HL-60/S4 treated with retinoic acid at 250 ng/mL for 4 days and 3 days (cell line): ENCODE measurements at regions not wholly inside any gene's neighbourhood (a gene's known extent, or its start where the extent isn't known, plus 50 kb on each side); places are given as distances from the start of the nearest gene placed in this dataset.
"Not testable (repeated sequence)": the region's sequence is repeated elsewhere in the genome, so short reads cannot be mapped to it uniquely, and the experiment has no call there.

Experiments
- in situ Hi-C: fragments of 300-500 bp; cut with MboI; formaldehyde crosslinking; loops from 2 replicates; pipeline ENCODE4 v1.7.0; 2022; ENCODE audit warnings: low sequenced_read_pairs

GRCh38 chr14:65153101-65153500 lies 50.8 kb upstream of the MAX start:
- in situ Hi-C loops: loop anchor here (25.0 kb wide), 1 partner anchor 809 kb away; no protein-coding TSS in a partner anchor

GRCh38 chr14:65156568-65157366 lies 54.5 kb upstream of the MAX start:
- in situ Hi-C loops: loop anchor here (25.0 kb wide), 1 partner anchor 806 kb away; no protein-coding TSS in a partner anchor

GRCh38 chr14:65159281-65160062 lies 57.2 kb upstream of the MAX start:
- in situ Hi-C loops: loop anchor here (25.0 kb wide), 1 partner anchor 803 kb away; no protein-coding TSS in a partner anchor

GRCh38 chr14:65160091-65160490 lies 57.8 kb upstream of the MAX start:
- in situ Hi-C loops: loop anchor here (25.0 kb wide), 1 partner anchor 802 kb away; no protein-coding TSS in a partner anchor

- in situ Hi-C loops: loop anchor here (25.0 kb wide), 1 partner anchor 800 kb away; no protein-coding TSS in a partner anchor
These were observed 59.7 kb upstream of the MAX start for GRCh38 chr14:65162031-65162430.

GRCh38 chr14:65164068-65164824 lies 61.9 kb upstream of the MAX start:
- in situ Hi-C loops: loop anchor here (25.0 kb wide), 1 partner anchor 798 kb away; no protein-coding TSS in a partner anchor

- in situ Hi-C loops: loop anchor here (25.0 kb wide), 1 partner anchor 798 kb away; no protein-coding TSS in a partner anchor
These were observed 62.5 kb upstream of the MAX start for GRCh38 chr14:65164825-65165135.

- in situ Hi-C loops: loop anchor here (25.0 kb wide), 1 partner anchor 795 kb away; no protein-coding TSS in a partner anchor
These were observed 64.8 kb upstream of the MAX start for GRCh38 chr14:65167072-65167645.

GRCh38 chr14:65168840-65169239 lies 66.5 kb upstream of the MAX start:
- in situ Hi-C loops: loop anchor here (25.0 kb wide), 1 partner anchor 793 kb away; no protein-coding TSS in a partner anchor

GRCh38 chr14:65169351-65169750 lies 67.0 kb upstream of the MAX start:
- in situ Hi-C loops: loop anchor here (25.0 kb wide), 1 partner anchor 793 kb away; no protein-coding TSS in a partner anchor

- in situ Hi-C loops: loop anchor here (25.0 kb wide), 1 partner anchor 792 kb away; no protein-coding TSS in a partner anchor
These were observed 68.0 kb upstream of the MAX start for GRCh38 chr14:65170318-65170717.

GRCh38 chr14:65170768-65171507 lies 68.6 kb upstream of the MAX start:
- in situ Hi-C loops: loop anchor here (25.0 kb wide), 1 partner anchor 791 kb away; no protein-coding TSS in a partner anchor

GRCh38 chr14:65173973-65174693 lies 71.8 kb upstream of the MAX start:
- in situ Hi-C loops: loop anchor here (25.0 kb wide), 1 partner anchor 788 kb away; no protein-coding TSS in a partner anchor

GRCh38 chr14:65174783-65175182 lies 72.5 kb upstream of the MAX start:
- in situ Hi-C loops: loop anchor here (25.0 kb wide), 1 partner anchor 788 kb away; no protein-coding TSS in a partner anchor

GRCh38 chr14:65177551-65177950 lies 75.2 kb upstream of the MAX start:
- in situ Hi-C loops: no loop called here

GRCh38 chr14:65179231-65179630 lies 76.9 kb upstream of the MAX start:
- in situ Hi-C loops: not testable (repeated sequence)

GRCh38 chr14:65179918-65180724 lies 77.8 kb upstream of the MAX start:
- in situ Hi-C loops: no loop called here

GRCh38 chr14:65180725-65181025 lies 78.4 kb upstream of the MAX start:
- in situ Hi-C loops: no loop called here
